Neural progenitor cell (in vitro differentiated cells): ENCODE measurements at regions not wholly inside any gene's neighbourhood (a gene's known extent, or its start where the extent isn't known, plus 50 kb on each side); places are given as distances from the start of the nearest gene placed in this dataset.

Source experiments
- DNase-seq: peaks from one replicate; pipeline ENCODE4 v3.0.0-alpha.2; 2016; ENCODE audit warnings: low spot score
- H2AFZ ChIP-seq: fragments of 200-600 bp; sonication (generic); replicated peaks from 2 replicates; pipeline ENCODE4 v1.6.1; 2016; ENCODE audit warnings: antibody characterized with exemption
- H3F3A ChIP-seq: fragments of 200-600 bp; sonication (generic); 2 replicates; pipeline ENCODE4 v1.6.1; 2016; ENCODE audit warnings: antibody characterized with exemption, low read depth
- H3K27ac ChIP-seq: fragments of 200-600 bp; sonication (generic); 2 replicates; pipeline ENCODE4 v1.5.1; 2016; ENCODE audit warnings: mild to moderate bottlenecking
- H3K27me3 ChIP-seq: fragments of 200-600 bp; sonication (generic); 2 replicates; pipeline ENCODE4 v1.6.1; 2016; ENCODE audit warnings: mild to moderate bottlenecking, moderate library complexity
- H3K36me3 ChIP-seq: fragments of 200-600 bp; sonication (generic); 2 replicates; pipeline ENCODE4 v1.5.1; 2016
- H3K4me1 ChIP-seq: fragments of 200-600 bp; sonication (generic); 2 replicates; pipeline ENCODE4 v1.6.1; 2016; ENCODE audit warnings: mixed run types
- H3K4me2 ChIP-seq: fragments of 200-600 bp; sonication (generic); 2 replicates; pipeline ENCODE4 v1.6.1; 2016
- H3K4me3 ChIP-seq: fragments of 200-600 bp; sonication (generic); 2 replicates; pipeline ENCODE4 v1.5.1; 2016
- H3K79me2 ChIP-seq: fragments of 200-600 bp; sonication (generic); 2 replicates; pipeline ENCODE4 v1.6.1; 2016; ENCODE audit warnings: low read depth
- H3K9ac ChIP-seq: fragments of 200-600 bp; sonication (generic); 2 replicates; pipeline ENCODE4 v1.6.1; 2016
- H3K9me3 ChIP-seq: fragments of 200-600 bp; sonication (generic); 2 replicates; pipeline ENCODE4 v1.5.1; 2016; ENCODE audit warnings: low read depth
- H4K20me1 ChIP-seq: fragments of 200-600 bp; sonication (generic); 2 replicates; pipeline ENCODE4 v1.6.1; 2016; ENCODE audit warnings: low read depth
- H3K27ac Mint-ChIP-seq: 3 replicates; pipeline ENCODE4 v1.8.0; 2021; ENCODE audit warnings: mixed read lengths
- H3K27me3 Mint-ChIP-seq: 2 replicates; pipeline ENCODE4 v1.8.0; 2022; ENCODE audit warnings: low read depth, mild to moderate bottlenecking, inconsistent platforms, moderate library complexity, mixed read lengths; ENCODE audit not compliant: insufficient read depth
- H3K36me3 Mint-ChIP-seq: 3 replicates; pipeline ENCODE4 v1.8.0; 2021; ENCODE audit warnings: mixed read lengths
- H3K4me1 Mint-ChIP-seq: 3 replicates; pipeline ENCODE4 v1.8.0; 2021; ENCODE audit warnings: mixed read lengths
- H3K4me3 Mint-ChIP-seq: 3 replicates; pipeline ENCODE4 v1.8.0; 2021; ENCODE audit warnings: mild to moderate bottlenecking, moderate library complexity, mixed read lengths
- H3K9me3 Mint-ChIP-seq: 3 replicates; pipeline ENCODE4 v1.8.0; 2020; ENCODE audit warnings: mixed read lengths
- EZH2 ChIP-seq: fragments of 200-600 bp; sonication (generic); IDR thresholded peaks from 2 replicates; pipeline ENCODE4 v1.6.1; 2017; ENCODE audit warnings: antibody characterized with exemption, mild to moderate bottlenecking, moderate library complexity
- EZH2phosphoT487 ChIP-seq: fragments of 200-600 bp; sonication (generic); IDR thresholded peaks from 2 replicates; pipeline ENCODE4 v1.6.1; 2017; ENCODE audit warnings: antibody characterized with exemption
- TF ChIP-seq, protein P1 (sequence below): fragments of 200-600 bp; sonication (generic); IDR thresholded peaks from 2 replicates; pipeline ENCODE4 v1.5.1; 2017; ENCODE audit warnings: antibody characterized with exemption, mild to moderate bottlenecking

DNA sequence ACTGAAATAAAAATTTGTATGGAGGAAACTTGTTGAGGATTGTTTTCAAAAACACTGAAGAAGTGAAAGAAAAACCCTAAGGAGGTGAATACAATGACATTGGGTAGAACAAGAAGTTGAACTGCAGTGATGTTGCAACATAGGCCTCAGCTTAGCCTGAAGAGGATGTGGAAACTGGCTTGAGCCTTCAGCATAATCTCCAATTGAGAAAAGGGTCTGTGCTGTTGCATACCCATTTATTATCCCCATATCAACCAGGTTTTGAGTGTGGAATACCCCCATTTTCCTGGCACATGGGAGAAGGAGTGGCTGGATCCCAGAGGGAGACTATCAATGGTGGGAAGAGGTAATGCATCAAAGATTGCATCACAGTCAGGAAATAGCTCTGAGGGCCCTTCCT is 695.0 kb upstream of the HS3ST1 start:
- Histone ChIP-seq H3K9me3 (no peaks in the 10 kb centered on the region), H3F3A (no peaks in the 10 kb centered on the region), H2AFZ (no peak overlapping the region), H3K4me2 (no peak overlapping the region), H3K4me3 (no peak overlapping the region), H3K36me3 (no peaks in the 10 kb centered on the region), H3K27ac (no peak overlapping the region), H4K20me1 (no peaks in the 10 kb centered on the region), H3K79me2 (no peaks in the 10 kb centered on the region), H3K27me3 (no peaks in the 10 kb centered on the region), H3K9ac (no peak overlapping the region), H3K4me1 (no peaks in the 10 kb centered on the region)
- H3K4me3 Mint-ChIP-seq: no peak overlapping the region
- H3K27me3 Mint-ChIP-seq: no peaks in the 10 kb centered on the region
- H3K4me1 Mint-ChIP-seq: no peaks in the 10 kb centered on the region
- no peak for DNase-seq
- H3K36me3 Mint-ChIP-seq: no peaks in the 10 kb centered on the region
- H3K27ac Mint-ChIP-seq: no peak overlapping the region
- H3K9me3 Mint-ChIP-seq: peaks cover 2% of the 10 kb centered on the region
- TF ChIP-seq EZH2 (no peak), EZH2phosphoT487 (no peak)
- TF ChIP-seq, protein P1, sequence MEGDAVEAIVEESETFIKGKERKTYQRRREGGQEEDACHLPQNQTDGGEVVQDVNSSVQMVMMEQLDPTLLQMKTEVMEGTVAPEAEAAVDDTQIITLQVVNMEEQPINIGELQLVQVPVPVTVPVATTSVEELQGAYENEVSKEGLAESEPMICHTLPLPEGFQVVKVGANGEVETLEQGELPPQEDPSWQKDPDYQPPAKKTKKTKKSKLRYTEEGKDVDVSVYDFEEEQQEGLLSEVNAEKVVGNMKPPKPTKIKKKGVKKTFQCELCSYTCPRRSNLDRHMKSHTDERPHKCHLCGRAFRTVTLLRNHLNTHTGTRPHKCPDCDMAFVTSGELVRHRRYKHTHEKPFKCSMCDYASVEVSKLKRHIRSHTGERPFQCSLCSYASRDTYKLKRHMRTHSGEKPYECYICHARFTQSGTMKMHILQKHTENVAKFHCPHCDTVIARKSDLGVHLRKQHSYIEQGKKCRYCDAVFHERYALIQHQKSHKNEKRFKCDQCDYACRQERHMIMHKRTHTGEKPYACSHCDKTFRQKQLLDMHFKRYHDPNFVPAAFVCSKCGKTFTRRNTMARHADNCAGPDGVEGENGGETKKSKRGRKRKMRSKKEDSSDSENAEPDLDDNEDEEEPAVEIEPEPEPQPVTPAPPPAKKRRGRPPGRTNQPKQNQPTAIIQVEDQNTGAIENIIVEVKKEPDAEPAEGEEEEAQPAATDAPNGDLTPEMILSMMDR: no peak

DNA sequence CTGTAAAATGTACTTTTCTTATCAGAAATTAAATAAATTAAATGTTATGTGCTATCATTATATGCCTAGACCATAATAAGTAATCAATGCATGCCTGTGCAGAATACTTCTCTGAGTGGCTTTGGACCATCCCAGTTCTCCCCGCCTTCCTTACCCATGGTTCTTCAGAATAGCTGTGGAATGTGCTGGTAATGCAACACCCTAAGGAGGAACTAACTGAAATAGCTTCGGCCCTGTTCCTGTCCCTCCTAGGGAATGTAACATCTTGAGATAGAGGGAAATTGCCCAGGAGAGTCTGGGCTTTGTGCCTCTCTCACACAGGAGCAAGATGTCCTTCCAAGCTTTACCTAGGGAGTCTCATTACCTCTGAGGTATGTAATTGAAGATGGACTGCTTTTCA is 693.6 kb upstream of the HS3ST1 start:
- Histone ChIP-seq H3K9me3 (no peaks in the 10 kb centered on the region), H3K4me2 (no peak overlapping the region), H3K9ac (no peak overlapping the region), H3K27me3 (no peaks in the 10 kb centered on the region), H3K36me3 (no peaks in the 10 kb centered on the region), H3F3A (no peaks in the 10 kb centered on the region), H3K4me3 (no peak overlapping the region), H3K4me1 (no peaks in the 10 kb centered on the region), H4K20me1 (no peaks in the 10 kb centered on the region), H2AFZ (no peak overlapping the region), H3K27ac (no peak overlapping the region), H3K79me2 (no peaks in the 10 kb centered on the region)
- Mint-ChIP-seq H3K27ac (no peak overlapping the region), H3K27me3 (no peaks in the 10 kb centered on the region), H3K4me3 (no peak overlapping the region), H3K4me1 (no peaks in the 10 kb centered on the region), H3K36me3 (no peaks in the 10 kb centered on the region), H3K9me3 (peaks cover 2% of the 10 kb centered on the region)
- DNase-seq: no peak
- no peak for TF ChIP-seq EZH2
- TF ChIP-seq, protein P1: no peak
- no peak for TF ChIP-seq EZH2phosphoT487

DNA sequence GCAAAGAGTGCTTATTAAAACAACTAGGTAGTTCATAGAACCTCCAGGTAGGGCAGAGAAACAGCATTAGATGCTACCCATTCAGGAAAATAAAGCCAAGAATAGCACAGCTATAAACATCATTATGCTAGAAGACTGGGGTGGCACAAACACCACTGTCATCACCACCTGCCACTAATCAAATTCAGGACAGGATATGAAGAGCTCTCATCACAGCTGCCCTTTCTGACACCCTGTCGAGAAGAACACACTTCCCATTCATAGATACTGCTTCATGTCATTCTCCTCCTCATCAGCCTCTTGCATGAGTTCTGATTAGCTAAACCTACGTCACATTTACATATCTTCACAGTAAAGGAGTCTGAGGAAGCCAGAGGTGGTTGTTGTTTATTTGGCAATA is 692.3 kb upstream of the HS3ST1 start:
- no peaks in the 10 kb centered on the region for H4K20me1 ChIP-seq
- H3K36me3 Mint-ChIP-seq: no peaks in the 10 kb centered on the region
- H3K4me3 ChIP-seq: no peak overlapping the region
- TF ChIP-seq EZH2phosphoT487: no peak
- TF ChIP-seq, protein P1: no peak
- TF ChIP-seq EZH2: no peak
- H3F3A ChIP-seq: no peaks in the 10 kb centered on the region
- H3K4me1 ChIP-seq: no peaks in the 10 kb centered on the region
- H3K9me3 Mint-ChIP-seq: peaks cover 4% of the 10 kb centered on the region
- H3K27me3 Mint-ChIP-seq: no peaks in the 10 kb centered on the region
- no peaks in the 10 kb centered on the region for H3K27me3 ChIP-seq
- H3K4me3 Mint-ChIP-seq: no peak overlapping the region
- no peaks in the 10 kb centered on the region for H3K4me1 Mint-ChIP-seq
- H3K9ac ChIP-seq: no peak overlapping the region
- no peaks in the 10 kb centered on the region for H3K9me3 ChIP-seq
- no peak overlapping the region for H2AFZ ChIP-seq
- no peak overlapping the region for H3K27ac ChIP-seq
- H3K36me3 ChIP-seq: no peaks in the 10 kb centered on the region
- H3K4me2 ChIP-seq: no peak overlapping the region
- no peak for DNase-seq
- no peak overlapping the region for H3K27ac Mint-ChIP-seq
- no peaks in the 10 kb centered on the region for H3K79me2 ChIP-seq
